ENCODE measurements at regions not wholly inside any gene's neighbourhood (a gene's known extent, or its start where the extent isn't known, plus 50 kb on each side); places are given as distances from the start of the nearest gene placed in this dataset.

GRCh38 chr22:22144858-22145257 lies 99.7 kb upstream of the VPREB1 start:
- no peak for DNase-seq

GRCh38 chr22:22143448-22143847 lies 101.1 kb upstream of the VPREB1 start:
- no peak for DNase-seq

- DNase-seq: no peak
Observed at GRCh38 chr22:22142661-22143060, 101.9 kb upstream of the VPREB1 start.

- no peak for DNase-seq
Observed at GRCh38 chr22:22141771-22142591, 102.6 kb upstream of the VPREB1 start.

- no peak for DNase-seq
Observed at GRCh38 chr22:22141031-22141430, 103.6 kb upstream of the VPREB1 start.

GRCh38 chr22:22139364-22139763 lies 105.2 kb upstream of the VPREB1 start:
- DNase-seq: no peak

GRCh38 chr22:22138915-22139314 lies 105.7 kb upstream of the VPREB1 start:
- no peak for DNase-seq

GRCh38 chr22:22137891-22138290 lies 106.7 kb upstream of the VPREB1 start:
- no peak for DNase-seq

GRCh38 chr22:22133910-22134309 lies 110.7 kb upstream of the VPREB1 start:
- DNase-seq: no peak

GRCh38 chr22:22130953-22131608 lies 113.5 kb upstream of the VPREB1 start:
- no peak for DNase-seq

GRCh38 chr22:22129387-22129786 lies 115.2 kb upstream of the VPREB1 start:
- no peak for DNase-seq

- no peak for DNase-seq
Observed at GRCh38 chr22:22128440-22128839, 116.1 kb upstream of the VPREB1 start.

- no peak for DNase-seq
Observed at GRCh38 chr22:22127100-22127499, 117.5 kb upstream of the VPREB1 start.

GRCh38 chr22:22125579-22126468 lies 118.8 kb upstream of the VPREB1 start:
- no peak for DNase-seq

GRCh38 chr22:22125028-22125578 lies 119.5 kb upstream of the VPREB1 start:
- DNase-seq: no peak

GRCh38 chr22:22124374-22124773 lies 120.2 kb upstream of the VPREB1 start:
- DNase-seq: no peak

- DNase-seq: no peak
Observed at GRCh38 chr22:22123960-22124278, 120.7 kb upstream of the VPREB1 start.

GRCh38 chr22:22123118-22123959 lies 121.2 kb upstream of the VPREB1 start:
- no peak for DNase-seq

GRCh38 chr22:22122348-22123117 lies 122.1 kb upstream of the VPREB1 start:
- no peak for DNase-seq

GRCh38 chr22:22121445-22121844 lies 123.1 kb upstream of the VPREB1 start:
- no peak for DNase-seq

GRCh38 chr22:22120160-22120559 lies 124.4 kb upstream of the VPREB1 start:
- no peak for DNase-seq

GRCh38 chr22:22118987-22119386 lies 125.6 kb upstream of the VPREB1 start:
- no peak for DNase-seq
